HepG2 (cell line): ENCODE measurements at regions not wholly inside any gene's neighbourhood (a gene's known extent, or its start where the extent isn't known, plus 50 kb on each side); places are given as distances from the start of the nearest gene placed in this dataset.

ENCODE experiments used
- ATAC-seq: fragments of 200-7000 bp; cut with Tn5 transposase; 3 replicates; pipeline ENCODE4 v1.9.1; 2020; ENCODE audit warnings: mild to moderate bottlenecking, moderate library complexity
- BruUV-seq: library from RNA; stranded (reverse); fragments of 400-500 nt; replicated peaks from 2 replicates; lab custom pipeline; 2021; lab: Mats Ljungman, UMichigan
- CTCF ChIA-PET: fragments of 300-600 bp; formaldehyde crosslinking; extraction: SDS; loops from one replicate; lab custom pipeline; 2021; ENCODE audit warnings: low total read pairs, inconsistent platforms, low intra/inter-chr PET ratio; lab: Yijun Ruan, JAX
- POLR2A ChIA-PET: fragments of 350-600 bp; sonication (Branson Sonifier 250); formaldehyde crosslinking; loops from one replicate; lab custom pipeline; 2020; ENCODE audit warnings: antibody characterized with exemption, inconsistent platforms; lab: Yijun Ruan, JAX
- DNase-seq: peaks from one replicate; pipeline ENCODE4 v3.0.0-alpha.2; 2015; ENCODE audit warnings: low spot score
- FAIRE-seq: peaks from 3 replicates; lab custom pipeline; 2011; peaks lifted over from hg19 to GRCh38; lab: Jason Lieb, UNC
- H2AFZ ChIP-seq: one replicate; pipeline ENCODE4 v1.6.1; 2011; ENCODE audit warnings: low read length, inconsistent platforms
- H3K27ac ChIP-seq: fragments of 300-600 bp; 3 replicates; pipeline ENCODE4 v1.8.0; 2011; ENCODE audit warnings: mixed run types, mild to moderate bottlenecking, mixed read lengths, low read length, inconsistent platforms; ENCODE audit not compliant: insufficient read depth; ENCODE audit errors: extremely low read length
- H3K27me3 ChIP-seq, 2 experiments: fragments of 200-600 bp in 1 of 2; 2 replicates in 1 of 2; 3 replicates in 1 of 2; pipeline versions ENCODE4 v1.6.0 to v1.8.0; 2011; ENCODE audit warnings: low read length in 2 of 2, mild to moderate bottlenecking in 2 of 2, moderate library complexity in 2 of 2, inconsistent platforms in 1 of 2; ENCODE audit not compliant: insufficient read depth in 2 of 2, control insufficient read depth in 1 of 2
- H3K36me3 ChIP-seq, 2 experiments: fragments of 200-600 bp in 1 of 2; replicated peaks in 1 of 2; 2 replicates in 1 of 2; 3 replicates in 1 of 2; pipeline versions ENCODE4 v1.5.1 to v1.8.0; 2011; ENCODE audit warnings: low read length in 2 of 2, inconsistent platforms in 1 of 2; ENCODE audit not compliant: insufficient read depth in 2 of 2, control insufficient read depth in 1 of 2
- H3K4me1 ChIP-seq: 2 replicates; pipeline ENCODE4 v1.5.1; 2012; ENCODE audit warnings: low read length, inconsistent platforms; ENCODE audit not compliant: insufficient read depth
- H3K4me2 ChIP-seq: 2 replicates; pipeline ENCODE4 v1.6.0; 2011; ENCODE audit warnings: low read depth, low read length, inconsistent platforms
- H3K4me3 ChIP-seq, 3 experiments: fragments of 200-600 bp in 1 of 3; sonication (generic), shearing (Covaris generic) in 1 of 3; replicated peaks in 1 of 3; 2 replicates each; pipeline ENCODE4 v1.5.1; 2011 to 2016; ENCODE audit warnings: low read length in 3 of 3, inconsistent platforms in 2 of 3, low read depth in 2 of 3, mild to moderate bottlenecking in 2 of 3, control low read depth in 1 of 3, mixed read lengths in 1 of 3; ENCODE audit not compliant: insufficient read depth in 1 of 3
- H3K79me2 ChIP-seq: one replicate; pipeline ENCODE4 v1.6.1; 2011; ENCODE audit warnings: low read length, inconsistent platforms; ENCODE audit not compliant: insufficient read depth
- H3K9ac ChIP-seq: 2 replicates; pipeline ENCODE4 v1.6.0; 2011; ENCODE audit warnings: mild to moderate bottlenecking, low read depth, low read length, inconsistent platforms; ENCODE audit not compliant: insufficient read depth
- H3K9me3 ChIP-seq: 2 replicates; pipeline ENCODE4 v1.5.1; 2012; ENCODE audit warnings: mild to moderate bottlenecking, low read length
- H4K20me1 ChIP-seq: 2 replicates; pipeline ENCODE4 v1.6.0; 2011; ENCODE audit warnings: inconsistent platforms, mild to moderate bottlenecking, low read length, moderate library complexity; ENCODE audit not compliant: insufficient read depth
- ARID2 ChIP-seq: sonication (generic); formaldehyde crosslinking; IDR thresholded peaks from 2 replicates; pipeline ENCODE4 v1.8.1; 2022; ENCODE audit warnings: mild to moderate bottlenecking, missing genetic modification reagents, borderline replicate concordance
- GTF2F1 ChIP-seq: fragments of 150-350 bp; IDR thresholded peaks from 2 replicates; pipeline ENCODE4 v1.6.1; 2014; ENCODE audit warnings: low read length
- KDM6A ChIP-seq: IDR thresholded peaks from 2 replicates; pipeline ENCODE4 v1.6.1; 2016; ENCODE audit warnings: low read depth
- NFIC ChIP-seq: IDR thresholded peaks from 2 replicates; pipeline ENCODE4 v1.6.1; 2012; ENCODE audit warnings: mild to moderate bottlenecking, low read length, inconsistent platforms
- RFX1 ChIP-seq: fragments of 450-650 bp; IDR thresholded peaks from 2 replicates; pipeline ENCODE4 v1.6.1; 2017
- ZNF510 ChIP-seq: sonication (generic); formaldehyde crosslinking; IDR thresholded peaks from 2 replicates; pipeline ENCODE4 v1.4.0; 2020; ENCODE audit warnings: low read depth, mild to moderate bottlenecking, missing genetic modification reagents
- ZSCAN9 ChIP-seq: IDR thresholded peaks from 2 replicates; pipeline ENCODE4 v1.6.1; 2016; ENCODE audit warnings: borderline replicate concordance
- WGBS: methylation state at CpG from one replicate; pipeline ENCODE4 v1.1.6; 2017; ENCODE audit warnings: low lambda C conversion rate; 5-methylcytosine and 5-hydroxymethylcytosine counted together
- in situ Hi-C: cut with HindIII; loops from 2 replicates; pipeline ENCODE4 v1.10.0; 2017; ENCODE audit warnings: low pct_unique_long_range_greater_than_20kb; ENCODE audit not compliant: extremely low pct_ligation_motif_present
- intact Hi-C: fragments of 100-400 bp; cut with micrococcal nuclease; formaldehyde crosslinking; loops from one replicate; pipeline ENCODE4 v1.10.0; 2022; ENCODE audit not compliant: unreplicated experiment
- TF ChIP-seq, protein P1 (sequence below), 2 experiments: fragments of 450-650 bp in 1 of 2; sonication (generic) in 1 of 2; formaldehyde crosslinking in 1 of 2; IDR thresholded peaks; 2 replicates each; pipeline versions ENCODE4 v1.6.1 to v1.8.0; 2016 to 2022; ENCODE audit warnings: antibody characterized with exemption in 1 of 2, mild to moderate bottlenecking in 1 of 2, missing genetic modification reagents in 1 of 2
- TF ChIP-seq, protein P2 (sequence below): sonication (generic); formaldehyde crosslinking; IDR thresholded peaks from 2 replicates; pipeline ENCODE4 v1.5.1; 2020; ENCODE audit warnings: missing genetic modification reagents, mild to moderate bottlenecking, borderline replicate concordance
- TF ChIP-seq, protein P3 (sequence below): sonication (generic); formaldehyde crosslinking; IDR thresholded peaks from 2 replicates; pipeline ENCODE4; 2020; ENCODE audit warnings: missing genetic modification reagents, mild to moderate bottlenecking, borderline replicate concordance

DNA sequence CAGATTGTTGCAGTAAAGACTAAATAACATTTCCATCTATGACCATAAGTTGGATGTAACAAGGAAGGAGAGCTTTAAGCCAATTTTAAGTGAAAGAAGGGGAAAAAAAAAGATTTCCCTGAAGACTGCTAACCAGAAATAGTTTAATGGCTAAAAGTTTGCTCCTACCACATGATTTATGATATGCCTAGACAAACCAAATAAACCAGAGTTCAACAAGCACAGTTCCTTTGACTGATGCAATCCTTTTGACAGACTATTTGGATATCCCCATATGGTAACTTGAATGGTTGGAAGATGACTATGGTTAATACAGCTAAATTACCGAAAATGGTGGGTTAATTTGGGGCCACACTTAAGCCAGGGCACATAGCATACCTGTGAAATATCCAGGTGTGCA, 338.5 kb downstream of the CETN3 start (continued):
- TF ChIP-seq ZSCAN9 (CRISPR knock-in tag): no peak

DNA sequence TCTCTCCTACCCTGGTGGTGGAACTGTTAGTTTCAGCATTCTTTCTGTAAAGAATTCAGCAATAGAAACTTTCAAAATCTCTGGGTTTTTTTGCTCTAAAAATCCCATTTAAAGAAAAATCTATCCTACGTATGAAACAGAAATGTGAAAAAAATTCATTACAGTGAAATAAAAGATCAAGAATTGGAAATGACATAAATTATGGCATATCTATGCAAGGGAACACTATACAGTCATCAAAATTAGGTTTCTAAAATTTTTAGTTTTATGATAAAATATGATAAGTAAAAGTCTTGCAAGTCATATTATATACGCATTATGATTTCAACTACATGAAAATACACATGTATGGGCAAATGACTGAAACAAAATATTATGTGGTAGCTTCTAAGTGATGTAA, 342.6 kb downstream of the CETN3 start:
- Histone ChIP-seq H3K27me3 (no peaks in the 10 kb centered on the region), H3K27ac (no peak overlapping the region), H3K4me3 (no peak overlapping the region), H2AFZ (no peak overlapping the region), H3K9me3 (no peaks in the 10 kb centered on the region), H3K4me1 (no peaks in the 10 kb centered on the region), H3K9ac (no peak overlapping the region), H3K36me3 (no peaks in the 10 kb centered on the region), H3K79me2 (no peaks in the 10 kb centered on the region), H3K4me2 (no peak overlapping the region), H4K20me1 (no peaks in the 10 kb centered on the region)
- 3% methylated on average over 2 of the region's 2 CpGs for WGBS
- intact Hi-C loops: no loop called here
- CTCF ChIA-PET: no interaction called here
- POLR2A ChIA-PET: no interaction called here
- FAIRE-seq (no peak), DNase-seq (no peak), ATAC-seq (no peak)
- in situ Hi-C loops: no loop called here
- no TSS peak for BruUV-seq
- no peak for TF ChIP-seq NFIC
- no peak for TF ChIP-seq RFX1
- no peak for TF ChIP-seq ZNF510
- TF ChIP-seq, protein P1, sequence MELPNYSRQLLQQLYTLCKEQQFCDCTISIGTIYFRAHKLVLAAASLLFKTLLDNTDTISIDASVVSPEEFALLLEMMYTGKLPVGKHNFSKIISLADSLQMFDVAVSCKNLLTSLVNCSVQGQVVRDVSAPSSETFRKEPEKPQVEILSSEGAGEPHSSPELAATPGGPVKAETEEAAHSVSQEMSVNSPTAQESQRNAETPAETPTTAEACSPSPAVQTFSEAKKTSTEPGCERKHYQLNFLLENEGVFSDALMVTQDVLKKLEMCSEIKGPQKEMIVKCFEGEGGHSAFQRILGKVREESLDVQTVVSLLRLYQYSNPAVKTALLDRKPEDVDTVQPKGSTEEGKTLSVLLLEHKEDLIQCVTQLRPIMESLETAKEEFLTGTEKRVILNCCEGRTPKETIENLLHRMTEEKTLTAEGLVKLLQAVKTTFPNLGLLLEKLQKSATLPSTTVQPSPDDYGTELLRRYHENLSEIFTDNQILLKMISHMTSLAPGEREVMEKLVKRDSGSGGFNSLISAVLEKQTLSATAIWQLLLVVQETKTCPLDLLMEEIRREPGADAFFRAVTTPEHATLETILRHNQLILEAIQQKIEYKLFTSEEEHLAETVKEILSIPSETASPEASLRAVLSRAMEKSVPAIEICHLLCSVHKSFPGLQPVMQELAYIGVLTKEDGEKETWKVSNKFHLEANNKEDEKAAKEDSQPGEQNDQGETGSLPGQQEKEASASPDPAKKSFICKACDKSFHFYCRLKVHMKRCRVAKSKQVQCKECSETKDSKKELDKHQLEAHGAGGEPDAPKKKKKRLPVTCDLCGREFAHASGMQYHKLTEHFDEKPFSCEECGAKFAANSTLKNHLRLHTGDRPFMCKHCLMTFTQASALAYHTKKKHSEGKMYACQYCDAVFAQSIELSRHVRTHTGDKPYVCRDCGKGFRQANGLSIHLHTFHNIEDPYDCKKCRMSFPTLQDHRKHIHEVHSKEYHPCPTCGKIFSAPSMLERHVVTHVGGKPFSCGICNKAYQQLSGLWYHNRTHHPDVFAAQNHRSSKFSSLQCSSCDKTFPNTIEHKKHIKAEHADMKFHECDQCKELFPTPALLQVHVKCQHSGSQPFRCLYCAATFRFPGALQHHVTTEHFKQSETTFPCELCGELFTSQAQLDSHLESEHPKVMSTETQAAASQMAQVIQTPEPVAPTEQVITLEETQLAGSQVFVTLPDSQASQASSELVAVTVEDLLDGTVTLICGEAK (IDR thresholded peaks at IDR 0.05): no peak
- TF ChIP-seq, protein P1 (CRISPR knock-in tag; IDR thresholded peaks at IDR 0.05): no peak
- TF ChIP-seq ARID2 (CRISPR knock-in tag): no peak
- TF ChIP-seq, protein P2, sequence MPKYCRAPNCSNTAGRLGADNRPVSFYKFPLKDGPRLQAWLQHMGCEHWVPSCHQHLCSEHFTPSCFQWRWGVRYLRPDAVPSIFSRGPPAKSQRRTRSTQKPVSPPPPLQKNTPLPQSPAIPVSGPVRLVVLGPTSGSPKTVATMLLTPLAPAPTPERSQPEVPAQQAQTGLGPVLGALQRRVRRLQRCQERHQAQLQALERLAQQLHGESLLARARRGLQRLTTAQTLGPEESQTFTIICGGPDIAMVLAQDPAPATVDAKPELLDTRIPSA: no peak
- TF ChIP-seq GTF2F1: no peak
- no peak for TF ChIP-seq KDM6A (CRISPR knock-in tag)
- TF ChIP-seq, protein P3, sequence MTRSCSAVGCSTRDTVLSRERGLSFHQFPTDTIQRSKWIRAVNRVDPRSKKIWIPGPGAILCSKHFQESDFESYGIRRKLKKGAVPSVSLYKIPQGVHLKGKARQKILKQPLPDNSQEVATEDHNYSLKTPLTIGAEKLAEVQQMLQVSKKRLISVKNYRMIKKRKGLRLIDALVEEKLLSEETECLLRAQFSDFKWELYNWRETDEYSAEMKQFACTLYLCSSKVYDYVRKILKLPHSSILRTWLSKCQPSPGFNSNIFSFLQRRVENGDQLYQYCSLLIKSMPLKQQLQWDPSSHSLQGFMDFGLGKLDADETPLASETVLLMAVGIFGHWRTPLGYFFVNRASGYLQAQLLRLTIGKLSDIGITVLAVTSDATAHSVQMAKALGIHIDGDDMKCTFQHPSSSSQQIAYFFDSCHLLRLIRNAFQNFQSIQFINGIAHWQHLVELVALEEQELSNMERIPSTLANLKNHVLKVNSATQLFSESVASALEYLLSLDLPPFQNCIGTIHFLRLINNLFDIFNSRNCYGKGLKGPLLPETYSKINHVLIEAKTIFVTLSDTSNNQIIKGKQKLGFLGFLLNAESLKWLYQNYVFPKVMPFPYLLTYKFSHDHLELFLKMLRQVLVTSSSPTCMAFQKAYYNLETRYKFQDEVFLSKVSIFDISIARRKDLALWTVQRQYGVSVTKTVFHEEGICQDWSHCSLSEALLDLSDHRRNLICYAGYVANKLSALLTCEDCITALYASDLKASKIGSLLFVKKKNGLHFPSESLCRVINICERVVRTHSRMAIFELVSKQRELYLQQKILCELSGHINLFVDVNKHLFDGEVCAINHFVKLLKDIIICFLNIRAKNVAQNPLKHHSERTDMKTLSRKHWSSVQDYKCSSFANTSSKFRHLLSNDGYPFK (CRISPR knock-in tag): no peak
